Hepatocyte (in vitro differentiated cells): ENCODE measurements at regions not wholly inside any gene's neighbourhood (a gene's known extent, or its start where the extent isn't known, plus 50 kb on each side); places are given as distances from the start of the nearest gene placed in this dataset.
"Not testable (repeated sequence)": the region's sequence is repeated elsewhere in the genome, so short reads cannot be mapped to it uniquely, and the experiment has no call there.

ENCODE experiments used
- DNase-seq: peaks from one replicate; pipeline ENCODE4 v3.0.0-alpha.2; 2016; ENCODE audit warnings: low spot score
- H2AFZ ChIP-seq: fragments of 200-600 bp; sonication (generic); 2 replicates; pipeline ENCODE4 v1.6.0; 2016; ENCODE audit warnings: antibody characterized with exemption, mild to moderate bottlenecking
- H3K27ac ChIP-seq: fragments of 200-600 bp; sonication (generic); 2 replicates; pipeline ENCODE4 v1.5.1; 2016; ENCODE audit warnings: mild to moderate bottlenecking
- H3K27me3 ChIP-seq: fragments of 200-600 bp; sonication (generic); 2 replicates; pipeline ENCODE4 v1.6.1; 2016
- H3K36me3 ChIP-seq: fragments of 200-600 bp; sonication (generic); replicated peaks from 2 replicates; pipeline ENCODE4 v1.5.1; 2016; ENCODE audit warnings: low read depth; ENCODE audit not compliant: insufficient read depth
- H3K4me1 ChIP-seq: fragments of 200-600 bp; sonication (generic); 2 replicates; pipeline ENCODE4 v1.5.1; 2016; ENCODE audit warnings: mild to moderate bottlenecking, moderate library complexity; ENCODE audit not compliant: insufficient read depth
- H3K4me2 ChIP-seq: fragments of 200-600 bp; sonication (generic); 2 replicates; pipeline ENCODE4 v1.6.0; 2016
- H3K4me3 ChIP-seq: fragments of 200-600 bp; sonication (generic); 2 replicates; pipeline ENCODE4 v1.5.1; 2016; ENCODE audit warnings: mild to moderate bottlenecking
- H3K79me2 ChIP-seq: fragments of 200-600 bp; sonication (generic); 2 replicates; pipeline ENCODE4 v1.6.0; 2017; ENCODE audit warnings: mild to moderate bottlenecking
- H3K9me2 ChIP-seq: fragments of 200-600 bp; sonication (generic); replicated peaks from 2 replicates; pipeline ENCODE4 v1.6.0; 2017; ENCODE audit warnings: mild to moderate bottlenecking; ENCODE audit not compliant: insufficient read depth
- H3K9me3 ChIP-seq: fragments of 200-600 bp; sonication (generic); 2 replicates; pipeline ENCODE4 v1.5.1; 2016; ENCODE audit warnings: low read depth, mild to moderate bottlenecking
- H4K20me1 ChIP-seq: fragments of 200-600 bp; sonication (generic); 2 replicates; pipeline ENCODE4 v1.6.0; 2016; ENCODE audit warnings: mild to moderate bottlenecking; ENCODE audit not compliant: insufficient read depth, poor library complexity, severe bottlenecking
- EZH2 ChIP-seq: fragments of 200-600 bp; sonication (generic); IDR thresholded peaks from 2 replicates; pipeline ENCODE4 v1.6.1; 2016; ENCODE audit warnings: antibody characterized with exemption, mild to moderate bottlenecking, borderline replicate concordance
- EZH2phosphoT487 ChIP-seq: fragments of 200-600 bp; sonication (generic); IDR thresholded peaks from one replicate; pipeline ENCODE4 v1.6.1; 2018; ENCODE audit warnings: antibody characterized with exemption, mild to moderate bottlenecking, low read depth, moderate library complexity; ENCODE audit not compliant: unreplicated experiment, severe bottlenecking
- WGBS: methylation state at CpG from one replicate; pipeline ENCODE4 v1.1.6; 2016; ENCODE audit warnings: low lambda C conversion rate; ENCODE audit errors: missing lambda C conversion rate; 5-methylcytosine and 5-hydroxymethylcytosine counted together
- TF ChIP-seq, protein P1 (sequence below): fragments of 200-600 bp; sonication (generic); IDR thresholded peaks from 2 replicates; pipeline ENCODE4 v1.5.1; 2016; ENCODE audit warnings: antibody characterized with exemption, mild to moderate bottlenecking; ENCODE audit not compliant: poor library complexity

DNA sequence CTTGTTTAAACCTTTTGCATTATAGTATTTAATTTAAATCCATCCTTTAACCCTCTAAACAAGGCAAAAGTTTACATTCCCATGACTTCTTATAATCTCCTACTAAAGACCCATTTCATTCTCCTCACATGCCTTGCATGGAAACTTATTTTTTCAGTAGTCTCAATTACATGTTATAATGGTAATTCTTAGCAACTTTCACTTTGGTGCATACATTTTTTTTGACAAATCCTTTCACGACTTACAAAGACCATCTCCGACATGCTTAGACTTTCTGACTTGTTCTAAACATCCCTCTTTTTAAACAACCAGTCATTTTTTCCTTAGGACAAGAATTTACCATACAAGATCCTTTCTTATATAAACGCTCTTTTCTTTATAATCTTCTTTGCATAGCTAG lies 615.4 kb upstream of the GBE1 start:
- Histone ChIP-seq H3K27ac (no peak overlapping the region), H3K4me2 (no peak overlapping the region), H2AFZ (no peak overlapping the region), H3K36me3 (no peaks in the 10 kb centered on the region), H3K9me3 (no peaks in the 10 kb centered on the region), H3K27me3 (no peaks in the 10 kb centered on the region), H3K4me3 (no peak overlapping the region), H3K4me1 (no peaks in the 10 kb centered on the region), H3K79me2 (no peaks in the 10 kb centered on the region), H3K9me2 (no peaks in the 10 kb centered on the region), H4K20me1 (no peaks in the 10 kb centered on the region)
- TF ChIP-seq, protein P1, sequence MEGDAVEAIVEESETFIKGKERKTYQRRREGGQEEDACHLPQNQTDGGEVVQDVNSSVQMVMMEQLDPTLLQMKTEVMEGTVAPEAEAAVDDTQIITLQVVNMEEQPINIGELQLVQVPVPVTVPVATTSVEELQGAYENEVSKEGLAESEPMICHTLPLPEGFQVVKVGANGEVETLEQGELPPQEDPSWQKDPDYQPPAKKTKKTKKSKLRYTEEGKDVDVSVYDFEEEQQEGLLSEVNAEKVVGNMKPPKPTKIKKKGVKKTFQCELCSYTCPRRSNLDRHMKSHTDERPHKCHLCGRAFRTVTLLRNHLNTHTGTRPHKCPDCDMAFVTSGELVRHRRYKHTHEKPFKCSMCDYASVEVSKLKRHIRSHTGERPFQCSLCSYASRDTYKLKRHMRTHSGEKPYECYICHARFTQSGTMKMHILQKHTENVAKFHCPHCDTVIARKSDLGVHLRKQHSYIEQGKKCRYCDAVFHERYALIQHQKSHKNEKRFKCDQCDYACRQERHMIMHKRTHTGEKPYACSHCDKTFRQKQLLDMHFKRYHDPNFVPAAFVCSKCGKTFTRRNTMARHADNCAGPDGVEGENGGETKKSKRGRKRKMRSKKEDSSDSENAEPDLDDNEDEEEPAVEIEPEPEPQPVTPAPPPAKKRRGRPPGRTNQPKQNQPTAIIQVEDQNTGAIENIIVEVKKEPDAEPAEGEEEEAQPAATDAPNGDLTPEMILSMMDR = no peak
- TF ChIP-seq EZH2 = no peak
- TF ChIP-seq EZH2phosphoT487 = no peak
- DNase-seq = no peak
- WGBS = 74% methylated on average over 3 of the region's 3 CpGs

DNA sequence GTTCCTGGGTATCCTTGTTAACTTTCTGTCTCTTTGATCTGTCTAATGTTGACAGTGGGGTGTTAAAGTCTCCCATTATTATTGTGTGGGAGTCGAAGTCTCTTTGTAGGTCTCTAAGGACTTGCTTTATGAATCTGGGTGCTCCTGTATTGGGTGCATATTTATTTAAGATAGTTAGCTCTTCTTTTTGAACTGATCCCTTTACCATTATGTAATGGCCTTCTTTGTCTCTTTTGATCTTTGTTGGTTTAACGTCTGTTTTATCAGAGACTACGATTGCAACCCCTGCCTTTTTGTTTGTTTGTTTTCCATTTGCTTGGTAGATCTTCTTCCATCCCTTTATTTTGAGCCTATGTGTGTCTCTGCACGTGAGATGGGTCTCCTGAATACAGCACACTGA lies 612.4 kb upstream of the GBE1 start:
- not testable (repeated sequence) for H3K9me2 ChIP-seq, H4K20me1 ChIP-seq, DNase-seq, H3K27ac ChIP-seq, H3K27me3 ChIP-seq, H2AFZ ChIP-seq, H3K4me2 ChIP-seq, H3K4me3 ChIP-seq, H3K9me3 ChIP-seq, H3K79me2 ChIP-seq, H3K36me3 ChIP-seq, H3K4me1 ChIP-seq
- WGBS = 75% methylated on average over 4 of the region's 4 CpGs

DNA sequence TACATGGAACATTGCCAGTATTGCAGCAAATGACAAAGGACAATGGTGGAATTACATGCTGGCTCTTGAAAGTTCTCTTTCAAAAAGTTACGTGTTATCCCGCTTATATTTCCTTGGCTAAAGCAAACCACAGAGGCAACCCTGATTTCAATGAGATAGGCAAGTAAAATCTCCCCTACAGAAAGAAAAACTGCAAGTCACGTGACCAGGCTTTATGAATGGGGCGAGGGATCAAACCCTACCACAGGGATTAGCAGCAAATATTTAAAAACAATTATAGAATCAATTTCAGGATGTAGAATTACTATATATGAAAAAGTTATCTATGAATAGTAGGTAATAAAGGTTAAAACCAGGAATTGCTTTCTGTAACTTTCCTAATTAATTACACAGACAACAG lies 603.4 kb upstream of the GBE1 start:
- Histone ChIP-seq H4K20me1 (no peaks in the 10 kb centered on the region), H3K4me3 (no peak overlapping the region), H3K9me3 (no peaks in the 10 kb centered on the region), H3K27ac (no peak overlapping the region), H3K79me2 (no peaks in the 10 kb centered on the region), H3K36me3 (no peaks in the 10 kb centered on the region), H3K4me1 (no peaks in the 10 kb centered on the region), H3K27me3 (no peaks in the 10 kb centered on the region), H2AFZ (no peak overlapping the region), H3K4me2 (no peak overlapping the region), H3K9me2 (no peaks in the 10 kb centered on the region)
- DNase-seq = no peak
- TF ChIP-seq EZH2phosphoT487 = no peak
- TF ChIP-seq EZH2 = no peak
- TF ChIP-seq, protein P1 = no peak
- WGBS = 86% methylated on average over 4 of the region's 4 CpGs

DNA sequence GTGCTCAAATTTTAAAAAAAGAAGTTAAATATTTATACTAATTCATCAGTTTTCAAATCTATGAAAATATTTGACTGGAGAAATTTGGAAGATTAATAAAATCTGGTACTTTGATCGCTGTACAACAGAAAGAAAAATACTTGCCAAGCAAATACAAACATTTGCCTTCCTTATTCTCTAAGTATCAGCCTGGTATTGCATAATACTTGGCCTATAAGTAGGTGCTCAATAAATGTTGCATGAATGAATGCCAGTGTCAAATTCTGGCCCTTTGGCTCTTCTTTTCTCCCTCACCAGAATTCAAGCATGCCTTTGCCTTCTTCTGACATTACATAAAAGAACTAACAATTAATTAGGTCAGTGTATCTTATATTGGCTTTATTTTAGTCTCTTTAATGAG lies 601.7 kb upstream of the GBE1 start:
- Histone ChIP-seq H3K4me2 (no peak overlapping the region), H3K9me2 (no peaks in the 10 kb centered on the region), H4K20me1 (no peaks in the 10 kb centered on the region), H3K9me3 (no peaks in the 10 kb centered on the region), H3K4me1 (no peaks in the 10 kb centered on the region), H3K4me3 (no peak overlapping the region), H3K27ac (no peak overlapping the region), H3K36me3 (no peaks in the 10 kb centered on the region), H3K27me3 (no peaks in the 10 kb centered on the region), H2AFZ (no peak overlapping the region), H3K79me2 (no peaks in the 10 kb centered on the region)
- TF ChIP-seq EZH2phosphoT487 = no peak
- TF ChIP-seq, protein P1 = no peak
- no peak for TF ChIP-seq EZH2
- 74% methylated on average over 1 of the region's 1 CpG for WGBS
- no peak for DNase-seq
